GM19099 (cell line): ENCODE measurements at regions not wholly inside any gene's neighbourhood (a gene's known extent, or its start where the extent isn't known, plus 50 kb on each side); places are given as distances from the start of the nearest gene placed in this dataset.

Experiments used
- POLR2A ChIP-seq: IDR thresholded peaks from 3 replicates; pipeline ENCODE4 v1.6.1; 2011; ENCODE audit warnings: low read depth; ENCODE audit not compliant: insufficient read length; ENCODE audit errors: extremely low read depth

DNA sequence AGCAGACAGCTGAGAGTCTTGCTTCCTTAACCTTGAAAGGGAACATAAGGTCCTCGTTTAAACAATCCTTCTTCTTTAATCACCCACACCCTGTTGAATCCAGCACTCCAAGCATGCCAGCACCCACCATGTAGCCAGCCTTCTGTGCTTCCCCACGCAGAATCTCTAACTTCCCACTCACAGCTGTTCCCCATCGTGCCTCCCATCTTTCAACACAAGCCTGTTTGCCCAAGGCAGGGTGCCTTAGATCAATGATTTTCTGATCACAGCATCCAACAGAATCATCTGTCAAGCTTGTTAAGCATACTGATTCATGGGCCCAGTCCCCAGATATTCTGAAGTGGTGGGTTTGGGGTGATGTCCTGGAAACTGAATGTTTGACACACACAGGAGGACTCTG lies 530.8 kb downstream of the SH2D4B start:
- no peak for TF ChIP-seq POLR2A

- no peak for TF ChIP-seq POLR2A
Observed at GRCh38 chr10:81071087-81071796, 533.5 kb downstream of the SH2D4B start.

DNA sequence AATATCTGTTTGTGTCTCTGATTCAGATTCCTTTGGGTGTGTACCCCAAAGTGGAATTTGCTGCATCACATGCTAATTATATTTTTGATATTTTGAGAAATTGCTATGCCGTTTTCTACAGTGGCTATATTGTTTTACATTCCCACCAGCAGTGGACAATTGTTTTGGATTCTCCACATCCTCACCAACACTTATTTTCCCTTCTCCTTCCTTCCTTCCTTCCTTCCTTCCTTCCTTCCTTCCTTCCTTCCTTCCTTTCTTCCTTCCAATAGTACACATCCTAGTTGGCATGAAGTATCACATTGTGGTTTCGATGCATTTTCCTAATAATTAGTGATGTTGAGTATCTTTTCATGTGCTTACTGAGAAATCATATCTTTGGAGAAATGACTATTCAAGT lies 535.5 kb downstream of the SH2D4B start:
- TF ChIP-seq POLR2A = no peak

GRCh38 chr10:81081887-81082620 lies 544.4 kb downstream of the SH2D4B start:
- TF ChIP-seq POLR2A = no peak

DNA sequence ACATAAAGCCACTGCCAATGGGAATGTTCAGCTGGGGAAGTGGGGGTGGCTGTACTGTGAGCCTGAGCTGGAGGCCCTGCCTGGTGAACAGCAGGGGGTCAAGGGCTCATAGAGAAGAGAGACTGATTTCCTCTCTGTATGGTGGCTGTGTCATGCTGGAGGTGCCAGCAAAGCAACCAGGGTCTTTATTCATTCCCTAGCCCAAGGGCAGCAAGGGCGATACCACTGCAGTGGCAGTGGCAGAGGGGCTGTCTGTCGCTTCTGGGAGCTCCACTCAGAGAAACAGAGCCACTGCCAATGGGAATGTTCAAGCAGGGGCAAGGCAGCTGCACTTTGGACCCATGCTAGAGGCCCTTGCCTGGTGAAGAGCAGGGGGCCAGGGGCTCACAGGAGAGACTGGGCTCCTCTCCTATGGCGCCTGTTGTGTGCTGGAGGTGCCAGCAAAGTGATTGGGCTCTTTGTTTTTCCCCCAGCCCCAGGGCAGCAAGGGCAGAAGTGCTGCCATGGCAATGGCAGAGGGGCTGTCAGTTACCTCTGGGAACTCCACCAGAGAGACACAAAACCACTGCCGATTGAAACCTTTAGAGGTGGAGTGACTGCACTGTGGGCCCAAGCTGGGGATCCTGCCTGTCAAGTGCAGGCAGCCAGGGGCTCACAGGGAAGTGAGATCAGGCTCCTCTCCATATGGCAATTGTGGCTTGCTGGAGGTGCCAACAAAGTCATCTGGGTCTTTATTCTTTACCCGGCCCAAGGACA lies 545.1 kb downstream of the SH2D4B start:
- no peak for TF ChIP-seq POLR2A

DNA sequence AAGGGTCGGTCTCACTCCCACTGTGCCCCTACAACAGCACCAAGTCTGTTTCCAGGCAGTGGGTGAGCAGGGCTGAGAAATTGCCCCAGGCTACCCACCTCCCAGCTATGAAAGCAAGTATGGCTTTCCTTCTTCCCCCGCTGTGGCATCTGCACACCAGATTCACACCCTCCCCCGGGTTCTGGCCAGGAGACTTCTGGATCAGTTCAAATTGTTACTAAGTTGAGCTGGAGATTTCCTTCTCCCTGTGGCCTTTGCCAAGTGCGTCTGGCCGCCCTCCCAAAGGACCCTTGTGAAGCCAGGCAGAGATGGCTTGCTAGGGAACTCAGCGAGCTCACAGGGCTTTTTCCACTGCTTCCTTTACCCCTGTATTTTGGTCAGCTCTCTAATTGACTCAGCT lies 555.4 kb downstream of the SH2D4B start:
- no peak for TF ChIP-seq POLR2A

DNA sequence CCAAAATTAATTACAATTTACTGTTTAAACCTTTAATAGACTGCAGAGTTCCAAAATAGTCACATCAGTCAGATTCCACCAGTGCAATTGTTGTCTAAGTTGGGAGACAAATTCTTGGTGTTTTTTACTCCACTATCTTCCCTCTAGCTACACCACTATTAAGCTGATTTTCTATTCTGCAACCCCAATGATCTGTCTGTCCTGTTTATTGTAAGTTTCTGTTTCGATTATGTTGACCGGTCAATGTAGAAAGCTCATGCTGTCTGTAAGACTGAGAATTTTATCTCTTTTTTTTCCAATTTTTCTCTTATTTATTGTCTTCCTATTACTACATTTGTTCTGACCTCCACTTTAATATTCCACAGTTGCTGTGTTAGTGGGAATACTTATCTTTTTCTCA lies 557.5 kb downstream of the SH2D4B start:
- TF ChIP-seq POLR2A = no peak

DNA sequence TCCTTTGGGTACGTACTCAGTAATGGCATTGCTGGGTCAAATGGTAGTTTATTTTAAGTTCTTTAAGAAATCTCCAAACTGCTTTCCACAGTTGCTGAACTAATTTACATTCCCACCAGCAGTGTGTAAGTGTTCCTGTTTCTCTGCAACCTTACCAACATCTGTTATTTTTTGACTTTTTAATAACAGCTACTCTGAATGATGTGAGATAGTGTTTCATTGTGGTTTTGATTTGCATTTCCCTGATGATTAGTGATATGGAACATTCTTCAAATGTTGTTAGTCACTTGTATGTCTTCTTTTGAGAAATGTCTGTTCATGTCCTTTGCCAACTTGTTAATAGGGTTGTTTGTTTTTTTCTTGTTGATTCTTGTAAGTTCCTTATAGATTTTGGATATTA lies 558.9 kb downstream of the SH2D4B start:
- TF ChIP-seq POLR2A = no peak

- TF ChIP-seq POLR2A = no peak
Observed at GRCh38 chr10:81101062-81101461, 563.4 kb downstream of the SH2D4B start.

- no peak for TF ChIP-seq POLR2A
Observed at GRCh38 chr10:81104494-81104893, 566.8 kb downstream of the SH2D4B start.

- TF ChIP-seq POLR2A = peak; percentile 21
Observed at GRCh38 chr10:81108516-81109199, 571.0 kb downstream of the SH2D4B start.

DNA sequence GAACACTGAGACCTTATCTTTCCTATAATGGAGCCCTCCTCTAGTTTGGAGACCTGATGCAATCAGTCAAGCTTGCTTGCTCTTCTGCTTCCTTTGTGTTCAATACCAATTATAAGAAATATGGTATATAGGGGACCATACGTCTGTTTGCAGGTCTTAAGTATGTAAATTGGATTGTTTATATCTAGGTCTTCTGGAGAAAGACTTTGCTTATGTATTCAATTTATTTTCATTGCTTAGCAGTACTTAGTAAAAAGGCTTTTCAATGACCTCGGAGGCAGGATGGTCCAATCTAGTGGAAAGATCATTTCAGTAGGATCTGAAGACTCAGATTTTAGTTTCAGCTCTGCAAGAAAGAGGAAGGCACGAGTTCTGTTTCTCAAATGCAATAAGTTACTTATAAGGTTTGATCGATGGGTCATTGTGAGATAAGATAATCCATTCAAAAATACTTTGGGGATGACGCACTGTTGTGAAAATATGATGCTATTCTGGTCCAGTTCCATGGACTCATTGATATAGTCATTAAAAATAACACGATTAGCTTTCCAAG lies 571.6 kb downstream of the SH2D4B start:
- TF ChIP-seq POLR2A = no peak

DNA sequence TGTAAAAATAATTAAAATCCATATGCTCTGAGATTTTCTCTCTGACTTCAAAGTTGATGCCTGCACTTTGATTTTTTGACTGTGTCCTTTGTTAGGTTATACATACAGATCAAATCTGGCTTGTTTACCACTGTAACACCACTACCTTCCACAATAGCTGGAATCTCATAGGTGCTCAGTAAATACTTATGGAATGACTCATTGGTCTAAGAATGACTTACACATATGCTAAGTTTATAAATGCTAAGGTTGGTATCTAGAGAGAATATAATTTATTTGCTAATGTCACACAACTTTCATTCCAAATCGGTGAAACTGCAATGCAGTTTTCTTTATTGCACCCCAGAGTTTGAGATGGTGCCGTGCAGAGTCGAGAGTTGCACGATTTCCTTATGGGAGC lies 578.5 kb downstream of the SH2D4B start:
- TF ChIP-seq POLR2A = no peak

DNA sequence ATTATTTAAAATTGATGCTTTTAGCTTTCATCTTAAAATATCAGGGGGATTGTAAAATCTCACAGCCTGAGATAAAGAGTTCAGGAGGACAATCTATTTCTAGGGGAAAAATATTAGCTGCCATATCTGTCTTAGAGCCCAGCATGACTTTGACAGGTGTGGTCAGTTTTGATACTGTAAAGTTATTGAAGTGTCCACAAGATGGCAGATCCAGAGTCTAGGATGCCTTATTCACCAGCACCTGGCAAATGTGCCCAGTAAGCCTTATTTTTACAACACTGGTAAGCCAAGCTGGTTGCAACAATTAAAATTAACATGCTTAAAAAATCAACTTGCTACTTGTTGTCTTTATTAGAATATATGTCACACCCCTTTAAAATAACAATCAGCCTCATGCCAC lies 579.3 kb downstream of the SH2D4B start:
- no peak for TF ChIP-seq POLR2A

DNA sequence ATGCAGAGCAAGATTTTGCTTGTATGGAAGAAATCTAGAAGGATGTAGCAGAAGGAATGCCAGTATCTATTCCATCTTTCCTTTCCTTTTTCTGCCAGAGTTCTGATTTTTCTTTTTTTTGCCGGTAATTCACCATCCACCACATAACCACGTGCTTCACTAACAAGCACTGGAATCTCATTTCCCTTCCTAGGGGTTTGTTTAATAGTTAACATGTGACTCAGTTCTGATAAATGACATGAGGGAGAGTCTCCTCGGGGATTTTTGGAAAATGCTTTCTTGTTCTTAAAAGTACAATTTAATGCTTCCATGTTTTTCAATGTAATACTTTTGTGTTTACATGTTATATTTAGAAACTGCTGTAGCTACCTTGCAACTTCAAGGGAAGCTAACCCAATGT lies 590.2 kb downstream of the SH2D4B start:
- no peak for TF ChIP-seq POLR2A
